UCSD-AML1 (cell line): ENCODE measurements at regions not wholly inside any gene's neighbourhood (a gene's known extent, or its start where the extent isn't known, plus 50 kb on each side); places are given as distances from the start of the nearest gene placed in this dataset.
A peak's percentile ranks its signal among the peaks of the same experiment; 100 is the strongest.

Experiments
- DNase-seq: peaks from one replicate; lab custom pipeline; 2025; ENCODE audit not compliant: unreplicated experiment; lab: John Stamatoyannopoulos, UW

DNA sequence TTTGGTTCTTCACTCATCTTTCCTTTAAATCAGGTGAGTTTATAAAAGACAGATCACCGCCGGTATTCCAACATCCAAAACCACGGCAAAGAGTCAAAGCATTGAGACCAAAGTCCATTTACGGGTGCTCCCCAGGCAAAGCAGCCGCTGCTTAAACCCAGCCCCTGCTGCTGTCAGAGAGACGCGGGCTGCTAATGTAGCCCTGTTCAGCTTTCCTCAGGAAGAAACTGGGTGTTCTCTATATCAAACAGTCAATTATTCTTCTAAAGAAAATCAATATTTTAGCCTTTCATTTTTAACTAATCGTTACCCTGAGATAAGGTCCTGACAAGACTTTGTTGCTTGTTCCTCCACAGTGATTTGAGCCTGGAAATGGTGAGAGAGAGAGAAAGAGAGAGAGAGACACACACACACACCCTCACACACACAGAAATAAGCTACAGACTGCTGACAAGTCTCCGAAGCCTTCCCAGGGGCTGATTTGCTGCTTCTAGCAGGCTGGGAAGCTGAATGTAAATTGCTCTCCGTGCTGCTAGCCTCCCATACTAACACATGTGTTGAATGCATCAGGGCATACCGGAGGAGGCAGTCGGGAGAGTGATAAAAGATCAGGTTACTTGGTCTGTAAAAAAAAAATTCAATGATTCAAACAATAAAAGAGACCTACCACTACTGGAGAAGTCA is 183.0 kb upstream of the ANK3 start:
- DNase-seq: peak; percentile 5

DNA sequence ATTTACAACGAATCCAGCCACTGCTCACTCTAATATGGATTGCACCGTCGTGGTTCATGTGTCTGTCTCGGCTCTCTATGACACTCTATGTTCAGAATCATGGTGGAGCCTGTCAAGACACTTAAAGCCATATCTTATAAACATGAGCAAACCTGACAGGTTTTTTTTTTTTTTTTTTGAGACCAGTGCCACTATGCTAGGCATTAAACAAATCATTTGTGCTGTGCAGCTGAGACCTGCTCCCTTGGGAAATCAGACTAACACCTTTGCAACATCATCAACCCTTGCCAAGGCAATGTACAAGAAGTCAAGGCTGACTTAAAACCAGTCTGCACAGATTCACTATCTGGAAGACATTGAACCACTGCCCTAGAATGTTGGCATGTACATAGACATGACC is 181.2 kb upstream of the ANK3 start:
- DNase-seq: no peak

DNA sequence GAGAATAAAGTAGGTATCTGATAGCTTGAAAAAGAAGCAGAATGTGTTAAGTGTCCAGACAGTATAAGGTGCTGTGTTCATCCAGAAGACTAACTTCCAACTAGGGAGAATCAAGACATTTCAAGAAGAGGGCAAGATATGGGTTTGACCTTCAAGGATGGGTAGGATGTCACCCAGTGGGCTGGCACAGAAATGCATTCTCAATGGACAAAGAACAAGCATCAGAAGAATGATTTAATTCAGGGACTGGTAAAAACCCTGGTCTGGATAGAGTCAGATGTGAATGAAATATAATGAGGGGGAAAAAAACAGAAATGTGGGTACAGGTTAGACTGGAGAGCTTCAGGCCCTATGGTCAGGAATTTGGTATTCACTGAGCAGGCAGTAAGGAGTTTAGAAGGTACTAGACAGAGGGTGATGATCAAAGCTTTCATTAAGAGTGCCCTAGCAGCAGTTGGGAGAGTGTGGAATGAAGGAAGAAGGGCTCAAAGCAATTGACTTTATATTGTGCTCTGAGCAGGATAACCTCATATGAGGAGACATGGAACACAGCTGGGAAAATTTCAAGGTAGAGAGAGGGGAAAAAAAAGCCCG is 180.7 kb upstream of the ANK3 start:
- no peak for DNase-seq

DNA sequence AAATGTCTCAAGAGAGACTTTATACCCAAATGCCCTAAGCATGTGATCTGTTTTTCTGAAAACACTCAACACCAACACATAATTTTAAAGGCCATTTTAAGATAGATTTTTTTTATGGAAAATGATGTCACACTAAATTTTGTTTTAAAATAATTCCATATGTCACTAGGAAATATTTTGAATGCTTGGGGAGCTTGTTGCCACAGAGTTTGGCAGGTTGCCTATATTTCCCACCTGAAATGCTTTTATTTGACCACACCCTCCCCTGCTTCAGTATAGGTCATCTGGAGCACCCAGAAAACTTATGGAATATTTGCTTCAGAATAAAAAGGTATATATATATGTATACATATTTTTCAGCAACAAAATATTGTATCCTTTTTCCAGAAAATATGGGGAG is 180.0 kb upstream of the ANK3 start:
- DNase-seq: no peak

DNA sequence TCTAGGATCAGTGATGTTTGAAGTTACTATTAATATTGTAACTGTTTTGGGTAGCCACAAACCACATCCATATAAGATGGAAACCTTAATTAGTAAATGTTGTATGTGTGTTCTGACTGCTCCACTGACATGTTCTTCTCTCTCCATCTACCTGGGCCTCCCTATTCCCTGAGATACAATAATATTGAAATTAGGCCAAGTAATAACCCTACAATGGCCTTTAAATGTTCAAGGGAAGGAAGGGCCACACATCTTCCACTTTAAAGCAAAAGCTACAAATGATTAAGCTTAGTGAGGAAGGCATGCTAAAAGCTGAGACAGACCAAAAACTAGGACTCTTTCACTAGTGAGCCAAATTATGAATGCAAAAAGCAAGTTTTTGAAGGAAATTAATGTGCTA is 176.4 kb upstream of the ANK3 start:
- DNase-seq: no peak

DNA sequence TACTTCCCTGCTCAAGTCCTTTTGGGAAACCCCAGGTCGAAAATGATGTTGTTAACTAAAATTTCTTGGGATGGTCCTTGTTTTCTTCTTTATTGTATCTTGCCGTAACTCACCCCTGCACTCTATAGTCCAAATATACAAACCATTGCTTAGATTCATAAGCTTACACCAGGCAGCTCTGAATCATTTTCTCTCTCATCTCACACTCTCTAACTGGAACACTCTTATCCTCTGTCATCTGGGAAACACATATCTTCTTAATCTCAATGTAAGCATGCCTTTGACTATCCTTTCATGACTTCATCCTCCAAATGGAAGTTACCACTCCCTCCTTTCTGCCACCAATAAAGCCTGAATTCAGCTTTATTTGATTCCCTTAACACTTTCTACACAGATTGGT is 175.8 kb upstream of the ANK3 start:
- DNase-seq: no peak

DNA sequence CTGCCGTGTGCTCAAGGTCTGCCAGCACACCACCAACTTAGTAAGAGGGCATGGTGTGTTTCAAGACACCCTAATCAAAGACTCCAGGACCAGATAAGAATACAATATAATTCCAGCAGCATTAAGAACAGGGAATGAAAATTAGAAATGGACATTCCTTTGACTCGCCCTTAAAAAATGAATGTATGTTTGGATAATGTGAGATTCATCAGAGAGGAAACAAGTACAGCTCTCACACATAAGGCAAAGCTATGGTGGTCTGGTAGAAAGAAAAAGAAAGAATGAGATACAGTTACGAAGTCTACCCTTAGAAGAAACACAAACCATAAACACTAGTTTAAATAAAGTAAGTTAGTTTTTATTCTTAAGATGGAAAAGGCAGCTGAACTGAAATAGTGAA is 174.8 kb upstream of the ANK3 start:
- no peak for DNase-seq

DNA sequence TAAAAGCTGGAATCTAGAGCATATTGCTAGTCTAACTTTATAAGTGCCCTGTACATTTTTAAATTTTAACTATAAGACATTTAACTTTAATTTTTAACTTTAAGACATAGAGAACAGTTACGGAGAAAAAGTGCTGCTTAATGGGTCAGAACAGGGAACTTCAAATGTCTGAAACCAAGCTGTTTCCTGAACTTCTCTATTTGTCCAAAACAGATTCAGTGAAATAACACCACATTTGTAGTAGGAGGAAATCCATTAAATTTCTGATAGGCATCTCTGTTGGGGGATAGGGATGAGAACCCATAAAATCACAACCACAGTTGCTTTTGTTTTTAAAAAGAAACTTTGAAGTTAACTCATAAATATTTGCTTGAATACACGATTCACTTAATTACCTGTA is 170.8 kb upstream of the ANK3 start:
- DNase-seq: no peak

DNA sequence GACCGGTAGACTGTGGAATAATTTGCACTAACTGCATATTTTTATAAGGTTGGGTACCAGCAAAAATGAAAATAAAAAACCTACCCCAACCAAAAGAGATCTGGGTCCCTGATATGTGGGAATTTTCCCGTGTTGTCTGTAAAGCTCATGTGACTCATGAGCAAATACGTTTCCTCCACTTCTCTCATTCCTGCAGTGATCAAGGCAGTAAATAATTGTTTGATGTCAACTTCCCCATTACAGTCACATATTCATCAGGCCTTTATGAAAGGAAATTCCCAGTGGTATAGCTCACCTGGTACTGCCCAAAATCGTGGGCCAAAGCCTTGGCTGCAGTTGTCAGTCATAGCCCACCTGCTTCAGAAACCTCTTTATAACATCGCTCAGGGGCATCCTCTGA is 166.0 kb upstream of the ANK3 start:
- DNase-seq: no peak

DNA sequence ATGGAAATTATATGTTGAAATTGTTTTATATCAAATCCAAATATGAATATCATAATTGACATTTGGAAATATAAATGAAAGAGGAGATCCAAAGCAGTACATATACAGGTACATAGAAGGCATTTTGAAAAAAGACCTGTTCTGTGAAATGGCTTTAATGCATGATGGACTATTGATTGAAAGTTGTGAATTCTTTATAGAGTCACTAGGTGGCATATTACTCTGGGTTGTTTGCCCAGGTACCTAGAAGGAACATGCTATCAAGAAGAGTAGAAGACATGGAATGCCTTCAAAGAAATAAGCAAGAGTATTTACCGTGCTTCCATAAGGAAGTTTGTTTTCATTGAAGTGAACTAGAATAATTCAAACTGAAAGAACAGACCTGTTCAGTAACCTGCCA is 160.0 kb upstream of the ANK3 start:
- DNase-seq: no peak

DNA sequence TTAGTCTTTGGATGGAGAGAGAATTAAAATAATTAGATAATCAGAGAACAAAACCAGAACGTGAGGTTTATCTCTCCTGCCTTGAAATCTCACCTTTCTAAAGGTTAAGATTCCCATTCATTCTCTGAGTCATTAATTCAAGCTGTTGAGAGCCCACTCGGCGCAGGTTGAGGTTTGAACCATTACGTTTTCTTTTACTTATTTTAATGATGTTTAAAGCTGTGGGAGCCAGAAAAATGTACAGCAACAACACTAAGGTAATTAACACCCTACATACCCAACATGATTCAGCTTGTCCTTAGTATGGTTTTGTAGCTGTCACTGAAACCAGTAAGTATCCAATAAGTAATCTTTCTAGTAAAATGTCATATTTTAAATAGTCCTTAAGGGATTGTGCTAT is 153.0 kb upstream of the ANK3 start:
- no peak for DNase-seq

DNA sequence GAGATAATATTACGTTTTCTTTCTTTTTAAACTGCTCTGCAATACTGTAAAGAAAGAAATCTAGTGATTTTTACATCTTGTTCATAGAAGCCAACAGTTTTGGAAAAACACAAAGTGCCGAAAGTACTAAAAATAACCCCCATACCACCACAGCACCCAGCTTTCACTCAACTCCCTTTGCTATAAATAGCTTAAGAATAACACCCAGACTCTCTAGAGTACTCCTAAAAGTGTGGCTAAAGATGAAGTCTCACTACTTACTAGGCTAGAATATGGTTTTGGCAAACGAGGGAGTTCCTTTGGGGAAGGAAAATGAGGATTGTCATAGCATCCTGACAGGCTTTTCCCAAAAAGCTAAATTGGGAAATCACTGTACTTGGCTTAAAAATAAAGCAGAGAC is 151.8 kb upstream of the ANK3 start:
- no peak for DNase-seq

DNA sequence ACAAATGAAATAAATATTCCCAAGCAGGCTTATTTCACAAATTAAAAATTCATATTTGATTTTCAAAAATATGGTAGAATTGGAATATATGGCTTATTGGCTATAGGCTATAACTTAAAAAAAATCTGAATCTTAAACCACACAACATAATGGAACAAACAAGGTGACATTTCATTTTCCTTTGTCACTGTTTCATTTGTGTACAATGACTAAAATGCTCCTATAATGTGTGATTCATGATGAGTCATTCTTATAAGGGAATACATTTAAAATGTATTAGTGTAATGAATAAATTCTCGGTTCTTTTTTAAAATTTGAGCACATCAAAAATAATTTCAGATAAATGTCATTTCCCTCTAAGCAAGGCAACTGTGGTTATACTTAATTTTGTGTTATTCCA is 148.0 kb upstream of the ANK3 start:
- no peak for DNase-seq

DNA sequence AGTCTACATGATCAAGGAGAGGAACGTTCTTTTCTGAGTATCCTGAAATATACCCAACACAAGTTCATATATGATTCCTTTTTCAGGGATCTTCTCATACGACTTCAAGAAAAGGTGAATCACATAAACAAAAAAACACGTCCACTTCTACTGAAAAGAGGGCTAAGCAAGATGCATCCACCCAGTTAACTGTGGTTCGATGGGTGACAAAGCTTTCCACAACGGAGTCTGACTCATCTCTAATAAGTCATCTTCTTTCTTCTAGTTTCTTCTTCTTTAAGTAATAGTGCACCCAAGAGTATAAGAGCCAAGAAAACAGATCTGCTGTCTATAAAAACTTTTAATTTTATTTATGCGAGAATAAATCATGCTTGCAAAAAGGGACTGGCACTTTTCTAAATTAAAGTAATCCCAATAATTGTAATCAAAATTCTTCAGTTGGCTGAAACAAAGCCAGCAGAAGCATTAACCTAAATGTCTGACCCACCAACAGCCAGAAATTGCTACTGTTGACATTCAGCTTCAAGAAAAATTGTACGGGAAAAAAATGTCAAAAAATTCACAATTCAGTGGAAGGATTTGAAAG is 146.9 kb upstream of the ANK3 start:
- DNase-seq: no peak

DNA sequence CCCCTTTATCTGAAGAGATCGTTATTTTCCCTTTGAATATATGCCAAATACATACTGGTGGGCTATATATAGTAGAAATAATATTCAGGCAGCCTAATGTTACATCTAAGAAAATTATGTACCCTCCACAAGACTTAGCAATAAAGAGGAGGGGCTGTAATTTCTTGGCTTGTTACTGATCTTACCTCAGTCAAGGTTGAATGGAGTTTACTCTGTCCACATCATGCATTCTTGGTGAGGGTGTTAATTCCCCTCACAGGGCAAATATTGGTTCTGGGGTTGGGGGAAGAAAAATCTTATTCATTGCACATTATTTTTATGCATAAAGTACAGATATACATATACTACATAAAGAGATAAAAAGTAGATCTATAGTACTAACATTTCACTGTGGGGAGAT is 145.8 kb upstream of the ANK3 start:
- DNase-seq: no peak

DNA sequence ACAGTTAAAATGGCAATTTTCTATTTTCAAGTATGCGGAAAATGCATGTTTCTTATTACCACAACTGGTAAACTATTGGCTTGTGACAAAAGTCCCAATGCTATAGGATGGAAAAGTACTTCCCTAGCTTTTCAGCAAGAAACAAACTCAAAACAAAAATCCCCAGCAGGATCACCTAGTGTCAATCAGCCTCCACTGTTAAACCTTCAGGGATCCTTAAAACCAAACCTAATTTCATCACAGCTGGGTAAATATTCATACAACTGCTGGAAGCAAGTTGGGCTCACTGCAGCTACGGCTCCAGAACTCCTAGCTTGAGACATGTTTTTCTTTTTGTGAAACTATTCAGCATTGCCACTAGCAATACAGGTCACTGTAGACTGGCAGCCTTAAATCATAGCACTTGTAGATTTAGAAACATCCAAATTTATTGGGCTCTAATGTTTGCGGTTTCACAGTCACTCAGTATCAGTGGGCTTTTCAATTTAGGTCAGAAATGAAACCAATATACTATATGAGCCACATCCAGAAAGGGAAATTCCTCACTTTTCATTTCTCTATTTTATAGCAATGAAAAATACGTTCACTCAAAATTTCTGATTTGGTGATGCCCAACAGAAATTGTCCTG is 145.2 kb upstream of the ANK3 start:
- DNase-seq: no peak

DNA sequence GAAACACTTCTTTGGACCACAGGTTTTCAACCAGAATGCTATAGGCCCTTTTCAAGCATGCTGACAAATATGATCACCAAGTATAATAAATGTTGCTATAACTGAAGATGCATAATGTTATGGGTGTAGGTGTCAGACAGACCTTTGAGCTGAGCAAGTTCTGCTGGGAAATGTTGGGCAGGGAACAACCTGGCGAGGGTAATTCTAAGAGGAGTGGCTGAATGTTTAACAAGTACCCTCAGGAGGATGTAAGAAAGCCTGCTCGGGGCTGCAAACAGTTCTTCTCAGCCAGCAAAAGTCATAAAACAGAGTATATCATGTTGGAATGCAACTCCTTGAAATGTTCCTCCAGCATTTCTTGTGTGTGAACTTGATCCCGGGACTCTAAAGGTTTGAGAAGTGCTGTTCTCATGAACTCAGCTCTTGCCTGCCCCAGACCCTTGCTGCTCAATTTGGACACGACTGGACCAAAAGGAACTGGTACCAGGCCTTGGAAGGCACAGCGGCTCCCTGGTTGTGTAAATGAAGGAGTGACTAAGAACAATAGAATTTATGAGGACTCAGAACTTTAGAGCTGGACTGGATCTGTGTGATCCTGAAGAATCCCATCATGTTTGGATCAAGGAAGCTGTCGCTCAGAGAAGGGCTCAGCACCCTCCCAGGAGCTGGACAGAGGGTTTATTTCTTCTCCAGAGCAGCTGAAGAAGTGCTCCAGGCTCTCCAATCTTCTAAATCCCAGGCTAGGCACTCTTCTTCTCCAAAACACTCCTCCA is 143.2 kb upstream of the ANK3 start:
- no peak for DNase-seq

DNA sequence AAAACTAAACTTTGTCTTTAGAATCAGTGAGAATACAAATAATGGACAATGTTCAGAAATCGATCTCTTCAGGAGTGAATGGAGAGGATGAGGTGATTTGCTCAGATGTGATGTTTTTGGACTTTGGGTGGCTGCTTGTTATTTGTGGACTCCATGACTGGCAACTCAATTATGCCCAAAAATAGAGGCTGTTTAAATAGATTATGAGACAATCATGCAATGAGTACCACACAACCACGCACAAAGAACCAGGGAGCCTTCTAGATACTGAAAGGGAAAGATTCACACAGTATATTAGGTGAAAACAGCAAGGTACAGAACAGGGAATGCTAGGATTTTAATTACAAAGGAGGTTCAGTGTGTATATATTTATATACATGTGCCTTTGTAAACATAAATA is 141.3 kb upstream of the ANK3 start:
- no peak for DNase-seq

DNA sequence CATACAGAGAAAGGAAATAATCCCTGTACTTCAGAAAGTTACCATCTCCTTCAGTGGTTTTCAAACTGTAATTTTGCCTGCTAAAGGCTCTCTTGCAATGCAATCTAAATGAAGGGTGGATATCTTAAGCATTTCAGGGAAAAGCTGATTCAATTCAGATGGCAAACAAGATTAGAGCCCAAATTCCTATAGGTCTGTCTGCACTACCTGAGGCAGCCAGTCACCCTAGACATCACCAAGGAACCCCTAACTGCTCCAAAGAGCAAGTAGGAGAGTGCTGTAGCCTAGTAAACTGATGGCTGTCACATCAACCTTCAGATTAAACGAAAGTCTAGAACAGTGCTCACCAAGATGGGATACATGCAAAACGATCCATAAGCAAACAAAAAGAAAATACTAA is 138.0 kb upstream of the ANK3 start:
- no peak for DNase-seq

DNA sequence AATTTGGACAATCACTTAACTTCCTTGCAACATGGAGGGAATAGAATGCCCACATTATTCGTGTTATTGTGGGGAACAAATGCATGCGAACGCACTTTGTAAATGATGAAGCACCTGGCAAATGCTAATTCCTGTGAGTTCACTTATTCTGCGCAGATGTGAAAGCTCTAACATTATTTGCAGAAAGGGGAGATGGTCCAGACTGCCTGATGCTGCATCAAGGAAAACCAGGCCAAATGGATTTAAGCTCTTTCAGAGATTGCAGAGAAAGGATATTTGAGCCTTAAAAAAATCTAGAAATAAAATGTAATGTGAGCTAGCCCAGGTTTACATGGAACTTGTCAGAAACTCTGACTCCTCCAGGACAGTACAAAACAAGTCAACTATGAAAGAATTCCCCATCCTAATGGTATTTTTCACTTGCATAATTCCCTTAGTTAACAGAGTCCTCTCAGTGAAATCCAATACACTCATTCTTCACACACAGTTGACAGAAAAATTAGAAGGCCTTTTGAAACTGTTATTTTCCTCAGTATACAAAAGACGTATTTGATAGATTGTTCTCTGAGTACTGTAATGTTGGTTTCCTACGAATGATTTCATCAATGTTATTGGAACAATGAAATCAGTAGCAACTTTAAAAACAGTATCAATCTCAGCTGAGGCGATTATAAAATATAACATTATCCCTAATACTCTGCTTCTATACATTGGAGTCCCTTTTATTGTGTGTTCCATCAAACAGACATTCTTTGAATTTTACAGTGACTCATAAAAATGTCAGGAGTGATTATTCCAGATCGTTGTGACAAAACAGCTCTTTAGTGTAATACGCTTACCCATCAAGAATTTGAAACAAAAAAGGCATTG is 136.3 kb upstream of the ANK3 start:
- no peak for DNase-seq

DNA sequence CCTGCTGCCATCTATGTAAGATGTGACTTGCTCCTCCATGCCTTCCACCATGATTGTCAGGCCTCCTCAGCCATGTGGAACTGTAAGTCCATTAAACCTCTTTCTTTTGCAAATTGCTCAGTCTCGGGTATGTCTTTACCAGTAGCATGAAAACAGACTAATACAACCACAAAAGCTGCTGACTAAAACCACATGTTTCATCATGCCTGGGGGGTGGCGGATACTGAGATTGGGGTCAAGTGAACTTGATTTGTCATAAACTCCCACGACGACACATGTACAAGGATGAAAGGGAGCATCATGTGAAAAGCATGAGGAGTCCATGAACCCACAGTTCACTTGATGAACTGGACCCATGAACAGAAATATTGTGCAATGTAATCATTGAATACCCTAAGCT is 134.9 kb upstream of the ANK3 start:
- DNase-seq: no peak
